T-cell (primary cell): ENCODE measurements at regions not wholly inside any gene's neighbourhood (a gene's known extent, or its start where the extent isn't known, plus 50 kb on each side); places are given as distances from the start of the nearest gene placed in this dataset.

Experiments used
- ATAC-seq, 4 experiments: fragments of 200-7000 bp in 3 of 4; fragments of 150-1000 bp in 1 of 4; cut with Tn5 transposase; replicated peaks in 1 of 4; 1 replicate in 3 of 4; 2 replicates in 1 of 4; pipeline ENCODE4 v1.10.0; 2021; ENCODE audit warnings: moderate library complexity in 3 of 4, mild to moderate bottlenecking in 2 of 4, moderate number of reproducible peaks in 1 of 4
- CTCF ChIA-PET, 2 donors: fragments of 300-600 bp; sonication (Branson Sonifier 250); formaldehyde crosslinking; loops; one replicate each; lab custom pipeline; 2022; ENCODE audit warnings: antibody characterized with exemption in 2 of 2; lab: Charles Lee
- POLR2A ChIA-PET, 2 donors: fragments of 300-600 bp; sonication (Branson Sonifier 250); formaldehyde crosslinking; loops; one replicate each; lab custom pipeline; 2022; ENCODE audit warnings: antibody characterized with exemption in 2 of 2; lab: Charles Lee
- DNase-seq, 35 experiments: peaks; one replicate each; pipeline versions ENCODE4 v3.0.0 to v3.0.0-alpha.2; 2013 to 2023
- H3K27ac ChIP-seq: one replicate; pipeline ENCODE4 v1.5.1; 2013; ENCODE audit warnings: low read length
- H3K27me3 ChIP-seq, 2 experiments: replicated peaks in 1 of 2; 1 replicate in 1 of 2; 2 replicates in 1 of 2; pipeline versions ENCODE4 v1.6.1 to v1.7.0; 2013; ENCODE audit warnings: low read length in 1 of 2, mixed read lengths in 1 of 2; ENCODE audit not compliant: control insufficient read depth in 2 of 2, insufficient read depth in 2 of 2; ENCODE audit errors: extremely low read depth in 1 of 2
- H3K36me3 ChIP-seq, 2 donors: 1 replicate in 1 of 2; 2 replicates in 1 of 2; pipeline versions ENCODE4 v1.6.1 to v1.7.0; 2013; ENCODE audit warnings: low read length in 1 of 2; ENCODE audit not compliant: control insufficient read depth in 2 of 2, insufficient read depth in 1 of 2; ENCODE audit errors: extremely low read depth in 1 of 2
- H3K4me1 ChIP-seq, 2 experiments: 1 replicate in 1 of 2; 2 replicates in 1 of 2; pipeline versions ENCODE4 v1.6.1 to v1.7.0; 2013; ENCODE audit warnings: low read length in 2 of 2, mixed read lengths in 1 of 2; ENCODE audit not compliant: insufficient read depth in 2 of 2, control insufficient read depth in 1 of 2; ENCODE audit errors: extremely low read depth in 1 of 2
- H3K4me3 ChIP-seq, 2 donors: 1 replicate in 1 of 2; 2 replicates in 1 of 2; pipeline versions ENCODE4 v1.5.1 to v1.7.0; 2013; ENCODE audit warnings: mild to moderate bottlenecking in 2 of 2, low read length in 1 of 2, moderate library complexity in 1 of 2; ENCODE audit not compliant: control insufficient read depth in 1 of 2; ENCODE audit errors: extremely low read depth in 1 of 2
- H3K9me3 ChIP-seq: 2 replicates; pipeline ENCODE4 v1.7.0; 2013
- H3K27ac Mint-ChIP-seq, 2 donors: one replicate each; pipeline ENCODE4 v1.8.0; 2020 to 2021; ENCODE audit warnings: mild to moderate bottlenecking in 2 of 2, mixed read lengths in 2 of 2
- H3K27me3 Mint-ChIP-seq, 2 donors: one replicate each; pipeline ENCODE4 v1.8.0; 2021 to 2022; ENCODE audit warnings: mixed read lengths in 2 of 2
- H3K36me3 Mint-ChIP-seq: one replicate; pipeline ENCODE4 v1.8.0; 2021; ENCODE audit warnings: mixed read lengths
- H3K4me1 Mint-ChIP-seq, 3 donors: one replicate each; pipeline ENCODE4 v1.8.0; 2020 to 2022; ENCODE audit warnings: mixed read lengths in 3 of 3, mild to moderate bottlenecking in 1 of 3
- H3K4me3 Mint-ChIP-seq, 3 donors: one replicate each; pipeline ENCODE4 v1.8.0; 2020 to 2022; ENCODE audit warnings: mild to moderate bottlenecking in 3 of 3, mixed read lengths in 3 of 3, moderate library complexity in 3 of 3
- H3K9me3 Mint-ChIP-seq, 3 donors: one replicate each; pipeline ENCODE4 v1.8.0; 2020 to 2022; ENCODE audit warnings: mixed read lengths in 3 of 3
- WGBS: methylation state at CpG from one replicate; pipeline ENCODE4 v1.1.5; 2013; ENCODE audit warnings: missing lambda C conversion rate; ENCODE audit not compliant: insufficient coverage; 5-methylcytosine and 5-hydroxymethylcytosine counted together

DNA sequence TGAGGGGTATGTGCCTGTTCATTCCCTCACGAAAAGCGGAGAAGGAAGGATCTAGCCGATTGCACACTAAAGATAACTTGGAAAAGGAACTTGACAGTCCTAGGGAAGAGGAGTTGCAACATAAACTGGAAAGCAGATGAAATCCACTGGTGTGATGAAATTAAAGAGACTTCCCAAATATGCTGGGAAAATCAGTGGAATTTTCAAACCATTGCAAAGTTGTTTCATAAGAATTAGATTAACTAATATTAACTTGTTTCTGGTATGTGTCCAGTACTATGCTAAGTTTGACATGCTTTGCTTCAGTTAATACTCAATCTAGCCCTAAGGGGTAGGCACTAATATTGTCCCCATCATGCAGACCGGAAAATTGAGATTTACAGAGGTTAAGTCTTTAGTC, 222.7 kb downstream of the IKZF2 start:
- H3K27me3 ChIP-seq = no peaks in the 10 kb centered on the region
- H3K36me3 ChIP-seq = no peaks in the 10 kb centered on the region
- no peak overlapping the region for H3K4me3 ChIP-seq
- H3K9me3 Mint-ChIP-seq = no peaks in the 10 kb centered on the region
- peaks cover 0 to 6% of the 10 kb centered on the region in 2 experiments for H3K4me1 ChIP-seq
- H3K4me3 Mint-ChIP-seq = no peak overlapping the region
- DNase-seq = no peak
- ChIA-PET CTCF (no interaction called here), POLR2A (no interaction called here)
- H3K36me3 Mint-ChIP-seq = no peaks in the 10 kb centered on the region
- no peaks in the 10 kb centered on the region for H3K27me3 Mint-ChIP-seq
- no peaks in the 10 kb centered on the region for H3K9me3 ChIP-seq
- no peak overlapping the region for H3K27ac ChIP-seq
- H3K4me1 Mint-ChIP-seq = no peaks in the 10 kb centered on the region
- WGBS = no CpG with 5 or more reads among the region's 4 CpGs
- ATAC-seq = no peak
- H3K27ac Mint-ChIP-seq = no peak overlapping the region

DNA sequence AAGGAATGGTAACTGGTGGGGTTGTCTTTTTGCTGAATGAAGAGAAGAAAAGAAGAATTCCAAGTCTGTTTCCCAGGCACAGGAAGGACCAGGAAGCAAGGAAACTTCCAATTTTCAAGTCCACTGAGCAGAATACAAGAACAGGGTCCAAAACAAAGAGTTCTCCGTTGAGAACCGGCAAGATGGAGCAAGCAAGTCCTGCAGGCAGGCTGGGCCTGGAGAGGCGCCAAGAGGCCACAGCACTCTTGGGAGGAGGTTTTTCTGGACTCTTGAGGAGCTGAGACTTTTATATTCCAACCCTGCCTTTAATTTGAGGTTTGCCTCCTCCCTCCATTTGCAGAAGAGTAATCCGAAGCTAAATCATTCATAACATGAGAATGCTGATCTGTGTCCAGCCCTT, 224.5 kb downstream of the IKZF2 start:
- WGBS = 100% methylated on average over 1 of the region's 4 CpGs
- ChIA-PET CTCF (interaction anchor here (0.6 kb wide), 2 partner anchors 219 to 220 kb away, joined by 3 read pairs; no protein-coding TSS in a partner anchor), POLR2A (no interaction called here)
- Histone ChIP-seq H3K4me1 (peaks cover 0 to 6% of the 10 kb centered on the region in 2 experiments), H3K4me3 (no peak overlapping the region), H3K9me3 (no peaks in the 10 kb centered on the region), H3K27me3 (no peaks in the 10 kb centered on the region), H3K27ac (no peak overlapping the region), H3K36me3 (no peaks in the 10 kb centered on the region)
- Mint-ChIP-seq H3K27ac (no peak overlapping the region), H3K9me3 (no peaks in the 10 kb centered on the region), H3K36me3 (no peaks in the 10 kb centered on the region), H3K4me1 (no peaks in the 10 kb centered on the region), H3K4me3 (no peak overlapping the region), H3K27me3 (no peaks in the 10 kb centered on the region)
- no peak for ATAC-seq
- DNase-seq = no peak

GRCh38 chr2:212923393-212923792, 228.0 kb downstream of the IKZF2 start:
- Mint-ChIP-seq H3K4me3 (no peak overlapping the region), H3K27ac (no peak overlapping the region), H3K36me3 (no peaks in the 10 kb centered on the region), H3K4me1 (peaks cover 0 to 6% (median 0%) of the 10 kb centered on the region in 3 donors), H3K9me3 (no peaks in the 10 kb centered on the region), H3K27me3 (no peaks in the 10 kb centered on the region)
- CTCF ChIA-PET = no interaction called here
- DNase-seq = no peak
- H3K4me1 ChIP-seq = no peaks in the 10 kb centered on the region
- H3K27ac ChIP-seq = no peak overlapping the region
- POLR2A ChIA-PET = no interaction called here
- H3K27me3 ChIP-seq = no peaks in the 10 kb centered on the region
- no peaks in the 10 kb centered on the region for H3K9me3 ChIP-seq
- no peaks in the 10 kb centered on the region for H3K36me3 ChIP-seq
- ATAC-seq = no peak
- no CpG with 5 or more reads among the region's 1 CpG for WGBS
- no peak overlapping the region for H3K4me3 ChIP-seq

DNA sequence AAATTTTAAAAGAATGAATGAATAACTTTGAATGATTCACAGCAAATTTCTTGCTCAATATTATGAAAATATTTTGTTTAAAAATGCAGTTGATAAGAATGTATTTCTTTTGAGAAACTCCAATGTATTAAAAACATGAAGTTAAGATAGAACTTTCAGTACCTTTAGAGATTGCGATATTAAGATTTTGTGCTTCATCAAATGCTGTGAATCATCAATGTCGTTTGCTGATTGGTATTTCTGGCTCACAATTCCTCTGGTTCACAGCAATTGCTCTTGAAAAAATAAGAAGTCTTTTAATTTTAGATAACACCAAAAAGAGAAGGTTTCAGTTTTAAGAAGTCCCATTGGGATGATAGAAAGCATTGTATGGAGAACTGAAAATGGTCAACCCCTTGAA, 228.7 kb downstream of the IKZF2 start:
- Histone ChIP-seq H3K9me3 (no peaks in the 10 kb centered on the region), H3K27me3 (no peaks in the 10 kb centered on the region), H3K36me3 (no peaks in the 10 kb centered on the region), H3K4me1 (no peaks in the 10 kb centered on the region), H3K27ac (no peak overlapping the region), H3K4me3 (no peak overlapping the region)
- ChIA-PET CTCF (no interaction called here), POLR2A (no interaction called here)
- ATAC-seq (no peak), DNase-seq (no peak)
- H3K27ac Mint-ChIP-seq = no peak overlapping the region
- no CpG with 5 or more reads among the region's 2 CpGs for WGBS
- H3K9me3 Mint-ChIP-seq = no peaks in the 10 kb centered on the region
- H3K4me3 Mint-ChIP-seq = no peak overlapping the region
- no peaks in the 10 kb centered on the region for H3K36me3 Mint-ChIP-seq
- no peaks in the 10 kb centered on the region for H3K27me3 Mint-ChIP-seq
- H3K4me1 Mint-ChIP-seq = peaks cover 0 to 6% (median 0%) of the 10 kb centered on the region in 3 donors

DNA sequence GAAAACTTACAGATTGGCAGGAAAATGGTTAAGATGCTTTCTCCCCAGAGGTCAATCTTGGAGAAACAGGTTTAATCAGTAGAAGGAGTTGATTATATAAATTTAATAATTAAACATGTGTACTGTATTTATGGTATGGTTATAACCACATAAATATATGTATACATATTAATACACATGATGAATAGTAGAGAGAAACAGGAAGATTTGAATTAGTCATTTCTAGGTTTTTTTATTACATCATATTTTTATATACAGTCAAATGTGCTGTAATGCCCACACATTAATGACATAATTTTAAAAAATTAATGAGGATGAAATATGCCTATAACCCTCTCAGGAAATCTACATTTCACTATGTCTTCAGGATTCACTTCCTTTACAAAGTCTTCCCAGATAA, 229.7 kb downstream of the IKZF2 start:
- Histone ChIP-seq H3K4me3 (no peak overlapping the region), H3K36me3 (no peaks in the 10 kb centered on the region), H3K9me3 (no peaks in the 10 kb centered on the region), H3K4me1 (no peaks in the 10 kb centered on the region), H3K27me3 (no peaks in the 10 kb centered on the region), H3K27ac (no peak overlapping the region)
- Mint-ChIP-seq H3K36me3 (no peaks in the 10 kb centered on the region), H3K4me3 (no peak overlapping the region), H3K9me3 (no peaks in the 10 kb centered on the region), H3K27ac (no peak overlapping the region), H3K4me1 (peaks cover 0 to 6% (median 0%) of the 10 kb centered on the region in 3 donors), H3K27me3 (no peaks in the 10 kb centered on the region)
- no peak for DNase-seq
- CTCF ChIA-PET = no interaction called here
- ATAC-seq = no peak
- POLR2A ChIA-PET = no interaction called here

- H3K9me3 ChIP-seq = no peaks in the 10 kb centered on the region
- DNase-seq (no peak), ATAC-seq (no peak)
- Mint-ChIP-seq H3K9me3 (no peaks in the 10 kb centered on the region), H3K4me1 (peaks cover 0 to 6% (median 0%) of the 10 kb centered on the region in 3 donors), H3K27ac (no peak overlapping the region), H3K27me3 (peaks cover 0 to 3% of the 10 kb centered on the region in 2 donors), H3K36me3 (no peaks in the 10 kb centered on the region), H3K4me3 (no peak overlapping the region)
- no peaks in the 10 kb centered on the region for H3K36me3 ChIP-seq
- no peak overlapping the region for H3K27ac ChIP-seq
- H3K27me3 ChIP-seq = no peaks in the 10 kb centered on the region
- no peak overlapping the region for H3K4me3 ChIP-seq
- ChIA-PET POLR2A (no interaction called here), CTCF (no interaction called here)
- 67% methylated on average over 1 of the region's 3 CpGs for WGBS
- no peaks in the 10 kb centered on the region for H3K4me1 ChIP-seq
Observed at GRCh38 chr2:212921061-212921460, 230.4 kb downstream of the IKZF2 start.

GRCh38 chr2:212919238-212919637, 232.2 kb downstream of the IKZF2 start:
- Histone ChIP-seq H3K36me3 (no peaks in the 10 kb centered on the region), H3K27ac (no peak overlapping the region), H3K9me3 (no peaks in the 10 kb centered on the region), H3K27me3 (no peaks in the 10 kb centered on the region), H3K4me1 (no peaks in the 10 kb centered on the region), H3K4me3 (no peak overlapping the region)
- H3K27ac Mint-ChIP-seq = no peak overlapping the region
- H3K9me3 Mint-ChIP-seq = no peaks in the 10 kb centered on the region
- CTCF ChIA-PET = no interaction called here
- ATAC-seq (no peak), DNase-seq (no peak)
- H3K27me3 Mint-ChIP-seq = peaks cover 0 to 3% of the 10 kb centered on the region in 2 donors
- no peaks in the 10 kb centered on the region for H3K36me3 Mint-ChIP-seq
- peaks cover 0 to 6% (median 0%) of the 10 kb centered on the region in 3 donors for H3K4me1 Mint-ChIP-seq
- WGBS = no CpG with 5 or more reads among the region's 2 CpGs
- H3K4me3 Mint-ChIP-seq = no peak overlapping the region
- POLR2A ChIA-PET = no interaction called here
